Common myeloid progenitor, CD34-positive (primary cell): ENCODE measurements at regions not wholly inside any gene's neighbourhood (a gene's known extent, or its start where the extent isn't known, plus 50 kb on each side); places are given as distances from the start of the nearest gene placed in this dataset.
"Not testable (repeated sequence)": the region's sequence is repeated elsewhere in the genome, so short reads cannot be mapped to it uniquely, and the experiment has no call there.

Experiments used
- CTCF ChIA-PET: fragments of 350-600 bp; sonication (Branson Sonifier 250); formaldehyde crosslinking; loops from one replicate; lab custom pipeline; 2021; ENCODE audit warnings: antibody characterized with exemption; lab: Charles Lee
- POLR2A ChIA-PET: fragments of 350-600 bp; sonication (Branson Sonifier 250); formaldehyde crosslinking; loops from one replicate; lab custom pipeline; 2021; ENCODE audit warnings: antibody characterized with exemption; lab: Charles Lee
- DNase-seq, 3 donors: peaks; one replicate each; pipeline versions ENCODE4 v3.0.0 to v3.0.0-alpha.2; 2013
- H3K27ac ChIP-seq, 2 experiments: 1 replicate in 1 of 2; 2 replicates in 1 of 2; pipeline ENCODE4 v1.7.0; 2013; ENCODE audit warnings: inconsistent platforms in 2 of 2, low read length in 2 of 2, mild to moderate bottlenecking in 2 of 2, low read depth in 1 of 2, moderate library complexity in 1 of 2; ENCODE audit not compliant: severe bottlenecking in 2 of 2, insufficient read depth in 1 of 2, poor library complexity in 1 of 2
- H3K27me3 ChIP-seq, 5 experiments: replicated peaks in 2 of 5; 1 replicate in 3 of 5; 2 replicates in 2 of 5; pipeline versions ENCODE4 v1.6.1 to v1.7.0; 2013; ENCODE audit warnings: low read length in 4 of 5, mild to moderate bottlenecking in 2 of 5, moderate library complexity in 2 of 5, inconsistent platforms in 1 of 5; ENCODE audit not compliant: insufficient read depth in 5 of 5, control insufficient read depth in 4 of 5
- H3K36me3 ChIP-seq, 4 experiments: 1 replicate in 2 of 4; 2 replicates in 2 of 4; pipeline versions ENCODE4 v1.6.1 to v1.7.0; 2013; ENCODE audit warnings: low read length in 3 of 4, control low read depth in 1 of 4, mild to moderate bottlenecking in 1 of 4; ENCODE audit not compliant: control insufficient read depth in 4 of 4, insufficient read depth in 4 of 4
- H3K4me1 ChIP-seq, 4 experiments: 1 replicate in 3 of 4; 2 replicates in 1 of 4; pipeline versions ENCODE4 v1.6.1 to v1.7.1; 2013; ENCODE audit warnings: low read length in 3 of 4, mild to moderate bottlenecking in 3 of 4, control low read depth in 1 of 4, inconsistent platforms in 1 of 4, moderate library complexity in 1 of 4; ENCODE audit not compliant: control insufficient read depth in 4 of 4, insufficient read depth in 4 of 4; ENCODE audit errors: control extremely low read depth in 1 of 4
- H3K4me3 ChIP-seq, 7 experiments: 1 replicate in 4 of 7; 2 replicates in 3 of 7; pipeline versions ENCODE4 v1.5.1 to v1.7.0; 2013; ENCODE audit warnings: mild to moderate bottlenecking in 7 of 7, low read length in 6 of 7, moderate library complexity in 6 of 7, inconsistent platforms in 2 of 7, low read depth in 2 of 7, control low read depth in 1 of 7; ENCODE audit not compliant: insufficient read depth in 4 of 7, control insufficient read depth in 1 of 7; ENCODE audit errors: extremely low read depth in 1 of 7
- H3K9me3 ChIP-seq, 5 experiments: 1 replicate in 4 of 5; 2 replicates in 1 of 5; pipeline versions ENCODE4 v1.6.1 to v1.7.1; 2013; ENCODE audit warnings: low read length in 4 of 5, mild to moderate bottlenecking in 2 of 5, inconsistent platforms in 1 of 5, low read depth in 1 of 5, moderate library complexity in 1 of 5; ENCODE audit not compliant: control insufficient read depth in 4 of 5, insufficient read depth in 2 of 5; ENCODE audit errors: control extremely low read depth in 1 of 5
- WGBS: methylation state at CpG from one replicate; pipeline ENCODE4 v1.1.5; 2013; ENCODE audit not compliant: insufficient coverage; 5-methylcytosine and 5-hydroxymethylcytosine counted together

GRCh38 chr12:46982629-46983392 lies 96.6 kb upstream of the PCED1B start:
- Histone ChIP-seq H3K4me3 (no peak overlapping the region), H3K27me3 (no peaks in the 10 kb centered on the region), H3K27ac (no peak overlapping the region), H3K36me3 (no peaks in the 10 kb centered on the region), H3K4me1 (no peaks in the 10 kb centered on the region), H3K9me3 (no peaks in the 10 kb centered on the region)
- ChIA-PET CTCF (no interaction called here), POLR2A (no interaction called here)
- no peak for DNase-seq
- 100% methylated on average over 2 of the region's 2 CpGs for WGBS

GRCh38 chr12:46983393-46983793 lies 96.0 kb upstream of the PCED1B start:
- CTCF ChIA-PET, result interaction anchor here (0.7 kb wide), 1 partner anchor 10 kb away, joined by 3 read pairs; no protein-coding TSS in a partner anchor
- Histone ChIP-seq H3K4me1 (no peaks in the 10 kb centered on the region), H3K27me3 (no peaks in the 10 kb centered on the region), H3K4me3 (no peak overlapping the region), H3K27ac (no peak overlapping the region), H3K36me3 (no peaks in the 10 kb centered on the region), H3K9me3 (no peaks in the 10 kb centered on the region)
- POLR2A ChIA-PET, result no interaction called here
- no peak for DNase-seq
- 51% methylated on average over 2 of the region's 2 CpGs for WGBS

GRCh38 chr12:46983959-46984841 lies 95.2 kb upstream of the PCED1B start:
- 78% methylated on average over 4 of the region's 7 CpGs for WGBS
- no peaks in the 10 kb centered on the region for H3K36me3 ChIP-seq
- H3K4me3 ChIP-seq, result no peak overlapping the region
- no peak overlapping the region for H3K27ac ChIP-seq
- H3K4me1 ChIP-seq, result no peaks in the 10 kb centered on the region
- no peaks in the 10 kb centered on the region for H3K27me3 ChIP-seq
- POLR2A ChIA-PET, result no interaction called here
- CTCF ChIA-PET, result interaction anchor here (0.7 to 1.2 kb wide), 3 partner anchors 11 to 860 kb away, joined by 3 to 4 read pairs (median 3); no protein-coding TSS in a partner anchor
- DNase-seq, result peak; percentile 40 to 65 (median 62)
- peaks cover 0 to under 1% (median 0%) of the 10 kb centered on the region in 5 experiments for H3K9me3 ChIP-seq

- Histone ChIP-seq H3K4me3 (no peak overlapping the region), H3K4me1 (no peaks in the 10 kb centered on the region), H3K36me3 (no peaks in the 10 kb centered on the region), H3K27ac (no peak overlapping the region), H3K27me3 (no peaks in the 10 kb centered on the region), H3K9me3 (peaks cover 0 to 12% (median 0%) of the 10 kb centered on the region in 5 experiments)
- ChIA-PET CTCF (interaction anchor here (1.0 kb wide), 1 partner anchor 861 kb away, joined by 3 read pairs; no protein-coding TSS in a partner anchor), POLR2A (no interaction called here)
- DNase-seq, result no peak
These were observed 93.6 kb upstream of the PCED1B start for GRCh38 chr12:46985816-46986215.

GRCh38 chr12:46988122-46988521 lies 91.3 kb upstream of the PCED1B start:
- H3K4me1 ChIP-seq, CTCF ChIA-PET, H3K36me3 ChIP-seq, DNase-seq, H3K27me3 ChIP-seq, H3K27ac ChIP-seq, H3K4me3 ChIP-seq: not testable (repeated sequence)
- peaks cover 0 to 22% (median 0%) of the 10 kb centered on the region in 5 experiments for H3K9me3 ChIP-seq
- 100% methylated on average over 1 of the region's 1 CpG for WGBS
- POLR2A ChIA-PET, result interaction anchor here (0.7 kb wide), 1 partner anchor 823 kb away, joined by 3 read pairs; no protein-coding TSS in a partner anchor

- no peak overlapping the region for H3K4me3 ChIP-seq
- ChIA-PET CTCF (no interaction called here), POLR2A (no interaction called here)
- no peak for DNase-seq
- no peaks in the 10 kb centered on the region for H3K36me3 ChIP-seq
- H3K9me3 ChIP-seq, result peaks cover 0 to 22% (median 0%) of the 10 kb centered on the region in 5 experiments
- no peaks in the 10 kb centered on the region for H3K4me1 ChIP-seq
- WGBS, result no CpG with 5 or more reads among the region's 1 CpG
- H3K27me3 ChIP-seq, result no peaks in the 10 kb centered on the region
- no peak overlapping the region for H3K27ac ChIP-seq
These were observed 89.2 kb upstream of the PCED1B start for GRCh38 chr12:46990211-46990610.

GRCh38 chr12:46992051-46992450 lies 87.4 kb upstream of the PCED1B start:
- H3K27me3 ChIP-seq, H3K27ac ChIP-seq, CTCF ChIA-PET, DNase-seq, H3K4me3 ChIP-seq, POLR2A ChIA-PET, H3K4me1 ChIP-seq, H3K36me3 ChIP-seq: not testable (repeated sequence)
- H3K9me3 ChIP-seq, result peaks cover 0 to 22% (median 0%) of the 10 kb centered on the region in 5 experiments
- 100% methylated on average over 2 of the region's 6 CpGs for WGBS
